Body of pancreas (tissue), 4 donors: ENCODE measurements at regions not wholly inside any gene's neighbourhood (a gene's known extent, or its start where the extent isn't known, plus 50 kb on each side); places are given as distances from the start of the nearest gene placed in this dataset.

Source experiments
- ATAC-seq: fragments of 150-250 bp; one replicate; pipeline ENCODE4 v1.9.1; 2016
- DNase-seq, 4 donors: peaks; one replicate each; pipeline ENCODE4 v3.0.0-alpha.2; 2019
- H3K27ac ChIP-seq, 4 donors: fragments of 200-600 bp; sonication (generic); 1 replicate in 3 of 4; 2 replicates in 1 of 4; pipeline versions ENCODE4 v1.5.1 to v1.6.1; 2016 to 2019; ENCODE audit warnings: mild to moderate bottlenecking in 1 of 4, mixed read lengths in 1 of 4, moderate library complexity in 1 of 4
- H3K27me3 ChIP-seq, 2 donors: fragments of 200-600 bp; sonication (generic); one replicate each; pipeline ENCODE4 v1.6.0; 2016; ENCODE audit warnings: mild to moderate bottlenecking in 1 of 2
- H3K36me3 ChIP-seq, 2 donors: fragments of 200-600 bp; sonication (generic); replicated peaks in 1 of 2; 2 replicates each; pipeline ENCODE4 v1.5.1; 2016; ENCODE audit warnings: low read depth in 2 of 2; ENCODE audit not compliant: insufficient read depth in 1 of 2
- H3K4me1 ChIP-seq: fragments of 200-600 bp; sonication (generic); one replicate; pipeline ENCODE4 v1.6.0; 2016
- H3K4me3 ChIP-seq, 2 donors: fragments of 200-600 bp; sonication (generic); 1 replicate in 1 of 2; 2 replicates in 1 of 2; pipeline ENCODE4 v1.5.1; 2016 to 2019
- H3K9me3 ChIP-seq, 3 donors: fragments of 200-600 bp; sonication (generic); 1 replicate in 2 of 3; 2 replicates in 1 of 3; pipeline ENCODE4 v1.5.1; 2016
- CTCF ChIP-seq, 7 experiments: fragments of 450-650 bp in 4 of 7; fragments of 200-600 bp in 3 of 7; sonication (generic) in 3 of 7; IDR thresholded peaks; one replicate each; pipeline ENCODE4 v1.5.1; 2016 to 2019; ENCODE audit warnings: antibody characterized with exemption in 7 of 7
- POLR2A ChIP-seq, 3 donors: fragments of 450-650 bp; IDR thresholded peaks; one replicate each; pipeline ENCODE4 v1.6.1; 2016; ENCODE audit warnings: antibody characterized with exemption in 3 of 3, mild to moderate bottlenecking in 2 of 3
- WGBS, 2 donors: methylation state at CpG; one replicate each; pipeline ENCODE4 v1.1.5; 2017; 5-methylcytosine and 5-hydroxymethylcytosine counted together
- intact Hi-C: fragments of 100-400 bp; cut with DNase I; formaldehyde crosslinking; loops from one replicate; pipeline ENCODE4 v1.15.1; 2023

GRCh38 chr3:177299250-177299649, 102.0 kb upstream of the TBL1XR1 start:
- no peak for DNase-seq
- TF ChIP-seq POLR2A (IDR thresholded peaks at IDR 0.05): no peak
- no peak for TF ChIP-seq CTCF (IDR thresholded peaks at IDR 0.05)
- H3K27me3 ChIP-seq: no peaks in the 10 kb centered on the region
- ATAC-seq: no peak
- WGBS, 2 donors: 92 to 95% methylated on average over 6 of the region's 6 CpGs
- no peak overlapping the region for H3K27ac ChIP-seq
- peaks cover 15% of the 10 kb centered on the region for H3K4me1 ChIP-seq
- no peaks in the 10 kb centered on the region for H3K36me3 ChIP-seq
- intact Hi-C loops: no loop called here
- no peaks in the 10 kb centered on the region for H3K9me3 ChIP-seq
- H3K4me3 ChIP-seq: no peak overlapping the region

- H3K27ac ChIP-seq: peak overlapping the region in 2 of 4 donors; percentile 38 to 39
- intact Hi-C loops: no loop called here
- H3K9me3 ChIP-seq: no peaks in the 10 kb centered on the region
- no peaks in the 10 kb centered on the region for H3K36me3 ChIP-seq
- ATAC-seq (peak; percentile 66), DNase-seq (peak in 3 of 4 donors; percentile 36 to 53 (median 47))
- TF ChIP-seq POLR2A (IDR thresholded peaks at IDR 0.05) (no peak), CTCF (IDR thresholded peaks at IDR 0.05) (no peak)
- no peak overlapping the region for H3K4me3 ChIP-seq
- H3K4me1 ChIP-seq: peaks cover 15% of the 10 kb centered on the region
- WGBS, 2 donors: 34 to 35% methylated on average over 9 to 12 of the region's 12 CpGs
- H3K27me3 ChIP-seq: no peaks in the 10 kb centered on the region
These were observed 103.0 kb upstream of the TBL1XR1 start for GRCh38 chr3:177300039-177300833.

- DNase-seq: no peak
These were observed 103.6 kb upstream of the TBL1XR1 start for GRCh38 chr3:177300842-177301241.

GRCh38 chr3:177306252-177306651, 109.0 kb upstream of the TBL1XR1 start:
- TF ChIP-seq CTCF (IDR thresholded peaks at IDR 0.05): no peak
- no peak for TF ChIP-seq POLR2A (IDR thresholded peaks at IDR 0.05)
- Histone ChIP-seq H3K27ac (no peak overlapping the region), H3K4me1 (no peaks in the 10 kb centered on the region), H3K9me3 (no peaks in the 10 kb centered on the region), H3K4me3 (no peak overlapping the region), H3K27me3 (no peaks in the 10 kb centered on the region), H3K36me3 (no peaks in the 10 kb centered on the region)
- ATAC-seq (no peak), DNase-seq (no peak)
- intact Hi-C loops: no loop called here
- WGBS, 2 donors: 85 to 94% methylated on average over 2 of the region's 2 CpGs

More at GRCh38 chr3:177300842-177301241, 103.6 kb upstream of the TBL1XR1 start:
- TF ChIP-seq POLR2A (IDR thresholded peaks at IDR 0.05) (no peak), CTCF (IDR thresholded peaks at IDR 0.05) (no peak)
- intact Hi-C loops: no loop called here
- Histone ChIP-seq H3K9me3 (no peaks in the 10 kb centered on the region), H3K36me3 (no peaks in the 10 kb centered on the region), H3K27ac (peak overlapping the region in 1 of 4 donors; percentile 38), H3K4me3 (no peak overlapping the region), H3K27me3 (no peaks in the 10 kb centered on the region), H3K4me1 (peaks cover 15% of the 10 kb centered on the region)
- ATAC-seq: no peak
- 28 to 35% methylated on average over 2 of the region's 2 CpGs for WGBS, 2 donors

- DNase-seq (no peak), ATAC-seq (no peak)
- H3K27me3 ChIP-seq: no peaks in the 10 kb centered on the region
- H3K36me3 ChIP-seq: no peaks in the 10 kb centered on the region
- H3K9me3 ChIP-seq: no peaks in the 10 kb centered on the region
- intact Hi-C loops: no loop called here
- no peak overlapping the region for H3K4me3 ChIP-seq
- 89 to 92% methylated on average over 4 of the region's 4 CpGs for WGBS, 2 donors
- TF ChIP-seq CTCF (IDR thresholded peaks at IDR 0.05) (no peak), POLR2A (IDR thresholded peaks at IDR 0.05) (no peak)
- no peaks in the 10 kb centered on the region for H3K4me1 ChIP-seq
- no peak overlapping the region for H3K27ac ChIP-seq
These were observed 110.1 kb upstream of the TBL1XR1 start for GRCh38 chr3:177307391-177307790.
